ENCODE measurements at regions not wholly inside any gene's neighbourhood (a gene's known extent, or its start where the extent isn't known, plus 50 kb on each side); places are given as distances from the start of the nearest gene placed in this dataset.

- Histone ChIP-seq H4K5ac (ENCODE audit: insufficient read length, low read depth, low read length) (no peak overlapping the region), H3K56ac (replicated peaks; ENCODE audit: insufficient read length, low read depth, low read length) (no peak overlapping the region), H3K23ac (ENCODE audit: insufficient read length) (no peak overlapping the region), H3K36me3 (ENCODE audit: control insufficient read depth in 2 of 4, insufficient read depth in 4 of 4, low read length in 3 of 4) (no peaks in the 10 kb centered on the region), H3K23me2 (ENCODE audit: low read depth, low read length) (no peaks in the 10 kb centered on the region), H3K4me3 (ENCODE audit: extremely low read depth in 1 of 4, insufficient read depth in 2 of 4, low read depth in 3 of 4, low read length in 4 of 4) (no peak overlapping the region), H3K4me2 (ENCODE audit: insufficient read depth in 1 of 2, low read depth in 2 of 2, low read length in 2 of 2) (no peak overlapping the region), H3K9ac (replicated peaks in 1 of 4; ENCODE audit: extremely low read depth in 1 of 4, low read depth in 3 of 4, low read length in 3 of 4) (no peak overlapping the region), H4K20me1 (replicated peaks in 1 of 2; ENCODE audit: control insufficient read depth in 1 of 2, insufficient read depth in 2 of 2, low read length in 2 of 2) (no peaks in the 10 kb centered on the region), H2BK120ac (replicated peaks; ENCODE audit: low read depth, low read length) (no peak overlapping the region), H3K4me1 (replicated peaks in 1 of 4; ENCODE audit: control insufficient read depth in 3 of 4, insufficient read depth in 4 of 4, low read length in 3 of 4) (no peaks in the 10 kb centered on the region), H2BK20ac (ENCODE audit: low read length) (no peak overlapping the region), H2AFZ (ENCODE audit: low read length) (0 out of 2 replicates have a peak overlapping the region, but pooled peaks have one; percentile 50), H2BK5ac (ENCODE audit: low read depth, low read length) (no peak overlapping the region), H3K79me2 (ENCODE audit: control insufficient read depth in 1 of 2, insufficient read depth in 2 of 2, low read length in 2 of 2) (no peaks in the 10 kb centered on the region), H2BK12ac (ENCODE audit: low read depth, low read length) (no peak overlapping the region), H3K18ac (ENCODE audit: extremely low read depth, low read length) (no peak overlapping the region), H4K91ac (replicated peaks; ENCODE audit: insufficient read length, low read length) (no peak overlapping the region), H3K27me3 (replicated peaks in 1 of 4; ENCODE audit: control insufficient read depth in 3 of 4, extremely low read depth in 1 of 4, insufficient read depth in 3 of 4, low read length in 3 of 4) (no peaks in the 10 kb centered on the region), H2BK15ac (ENCODE audit: low read length) (no peak overlapping the region), H3K4ac (replicated peaks; ENCODE audit: insufficient read length, low read depth, low read length) (no peak overlapping the region), H3K14ac (ENCODE audit: insufficient read length) (no peak overlapping the region), H3K79me1 (ENCODE audit: low read depth, low read length) (no peaks in the 10 kb centered on the region), H2AK5ac (ENCODE audit: low read depth, low read length) (no peak overlapping the region), H3K9me3 (ENCODE audit: insufficient read depth in 2 of 2, low read depth in 1 of 2, low read length in 1 of 2) (no peaks in the 10 kb centered on the region), H3K27ac (ENCODE audit: low read depth, low read length) (no peak overlapping the region), H4K8ac (ENCODE audit: extremely low read depth, insufficient read depth, low read length) (no peak overlapping the region)
- DNase-seq (ENCODE audit: low read depth in 1 of 2, low spot score in 2 of 2) (no peak), FAIRE-seq (no peak)
- ChIA-PET POLR2A (ENCODE audit: partially characterized antibody) (no interaction called here), CTCF (ENCODE audit: partially characterized antibody) (no interaction called here)
- TF ChIP-seq SIRT6 (IDR thresholded peaks at IDR 0.05; ENCODE audit: low read length) = no peak
- TF ChIP-seq, protein P1, sequence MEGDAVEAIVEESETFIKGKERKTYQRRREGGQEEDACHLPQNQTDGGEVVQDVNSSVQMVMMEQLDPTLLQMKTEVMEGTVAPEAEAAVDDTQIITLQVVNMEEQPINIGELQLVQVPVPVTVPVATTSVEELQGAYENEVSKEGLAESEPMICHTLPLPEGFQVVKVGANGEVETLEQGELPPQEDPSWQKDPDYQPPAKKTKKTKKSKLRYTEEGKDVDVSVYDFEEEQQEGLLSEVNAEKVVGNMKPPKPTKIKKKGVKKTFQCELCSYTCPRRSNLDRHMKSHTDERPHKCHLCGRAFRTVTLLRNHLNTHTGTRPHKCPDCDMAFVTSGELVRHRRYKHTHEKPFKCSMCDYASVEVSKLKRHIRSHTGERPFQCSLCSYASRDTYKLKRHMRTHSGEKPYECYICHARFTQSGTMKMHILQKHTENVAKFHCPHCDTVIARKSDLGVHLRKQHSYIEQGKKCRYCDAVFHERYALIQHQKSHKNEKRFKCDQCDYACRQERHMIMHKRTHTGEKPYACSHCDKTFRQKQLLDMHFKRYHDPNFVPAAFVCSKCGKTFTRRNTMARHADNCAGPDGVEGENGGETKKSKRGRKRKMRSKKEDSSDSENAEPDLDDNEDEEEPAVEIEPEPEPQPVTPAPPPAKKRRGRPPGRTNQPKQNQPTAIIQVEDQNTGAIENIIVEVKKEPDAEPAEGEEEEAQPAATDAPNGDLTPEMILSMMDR (IDR thresholded peaks at IDR 0.05; ENCODE audit: control extremely low read depth in 1 of 3, insufficient read depth in 1 of 3, low read depth in 1 of 3, low read length in 3 of 3) = peak in 1 of 3 experiments; percentile 1; a peak in 1 of 4 replicates
- peak; percentile 71; the same call in 1 of the 2 replicates for TF ChIP-seq SRF (IDR thresholded peaks at IDR 0.05; ENCODE audit: low read depth, low read length)
- WGBS, 2 experiments (ENCODE audit: extremely low coverage in 1 of 2, insufficient coverage in 1 of 2, insufficient read length in 1 of 2, insufficient replicate concordance in 2 of 2, low coverage in 1 of 2, low lambda C conversion rate in 2 of 2, missing lambda C conversion rate in 1 of 2) = 95% methylated on average over 11 of the region's 11 CpGs; no CpG with 5 or more reads in 1 of the 2 experiments
These were observed 67.6 kb upstream of the AMN1 start for GRCh38 chr12:31796270-31796951.

Data from H1 (cell line).